Thoracic aorta (tissue), 2 donors: ENCODE measurements at regions not wholly inside any gene's neighbourhood (a gene's known extent, or its start where the extent isn't known, plus 50 kb on each side); places are given as distances from the start of the nearest gene placed in this dataset.

Experiments used
- ATAC-seq: fragments of 150-250 bp; one replicate; pipeline ENCODE4 v1.8.0; 2017; ENCODE audit warnings: low read depth; ENCODE audit not compliant: insufficient number of reproducible peaks, low FRiP score
- DNase-seq: peaks from one replicate; pipeline ENCODE4 v3.0.0-alpha.2; 2020; ENCODE audit warnings: low spot score
- H3K27ac ChIP-seq, 2 donors: fragments of 200-600 bp; sonication (generic); 1 replicate in 1 of 2; 2 replicates in 1 of 2; pipeline ENCODE4 v1.5.1; 2016; ENCODE audit warnings: mild to moderate bottlenecking in 2 of 2, moderate library complexity in 2 of 2
- H3K27me3 ChIP-seq: fragments of 200-600 bp; sonication (generic); replicated peaks from 2 replicates; pipeline ENCODE4 v1.6.0; 2016; ENCODE audit warnings: mild to moderate bottlenecking; ENCODE audit not compliant: insufficient read depth
- H3K36me3 ChIP-seq: fragments of 200-600 bp; sonication (generic); one replicate; pipeline ENCODE4 v1.5.1; 2016
- H3K4me1 ChIP-seq, 2 donors: fragments of 200-600 bp; sonication (generic); 1 replicate in 1 of 2; 2 replicates in 1 of 2; pipeline versions ENCODE4 v1.5.1 to v1.6.0; 2016; ENCODE audit warnings: low read depth in 2 of 2, mild to moderate bottlenecking in 1 of 2; ENCODE audit not compliant: control insufficient read depth in 1 of 2
- H3K4me3 ChIP-seq: fragments of 200-600 bp; sonication (generic); 2 replicates; pipeline ENCODE4 v1.5.1; 2016; ENCODE audit warnings: mild to moderate bottlenecking
- H3K9me3 ChIP-seq: fragments of 200-600 bp; sonication (generic); 2 replicates; pipeline ENCODE4 v1.5.1; 2016
- TF ChIP-seq, protein P1 (sequence below): fragments of 200-600 bp; sonication (generic); IDR thresholded peaks from one replicate; pipeline ENCODE4 v1.5.1; 2019; ENCODE audit warnings: antibody characterized with exemption

DNA sequence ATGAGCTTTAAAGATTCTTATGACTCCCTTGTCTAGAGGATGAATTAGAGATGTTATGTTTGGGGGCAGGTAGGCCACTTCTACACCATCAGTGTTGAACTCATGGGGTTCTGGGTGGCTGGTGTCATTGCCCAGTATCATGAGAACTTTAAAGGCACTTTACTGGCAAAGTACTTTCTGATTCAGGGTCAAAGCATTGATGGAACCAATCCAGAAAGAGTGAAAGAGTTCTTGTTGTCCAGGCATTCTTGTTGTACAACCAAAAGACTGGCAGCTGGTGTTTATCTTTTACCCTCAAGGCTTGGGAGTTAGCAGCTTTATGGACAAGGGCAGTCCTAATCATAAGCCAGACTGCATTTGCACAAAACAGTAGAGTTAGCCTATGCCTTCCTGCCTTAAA, 673.0 kb downstream of the USP25 start:
- DNase-seq (no peak), ATAC-seq (no peak)
- Histone ChIP-seq H3K4me3 (no peak overlapping the region), H3K27ac (no peak overlapping the region), H3K27me3 (no peaks in the 10 kb centered on the region), H3K4me1 (peaks cover 0 to 2% of the 10 kb centered on the region in 2 donors), H3K9me3 (no peaks in the 10 kb centered on the region), H3K36me3 (no peaks in the 10 kb centered on the region)
- TF ChIP-seq, protein P1, sequence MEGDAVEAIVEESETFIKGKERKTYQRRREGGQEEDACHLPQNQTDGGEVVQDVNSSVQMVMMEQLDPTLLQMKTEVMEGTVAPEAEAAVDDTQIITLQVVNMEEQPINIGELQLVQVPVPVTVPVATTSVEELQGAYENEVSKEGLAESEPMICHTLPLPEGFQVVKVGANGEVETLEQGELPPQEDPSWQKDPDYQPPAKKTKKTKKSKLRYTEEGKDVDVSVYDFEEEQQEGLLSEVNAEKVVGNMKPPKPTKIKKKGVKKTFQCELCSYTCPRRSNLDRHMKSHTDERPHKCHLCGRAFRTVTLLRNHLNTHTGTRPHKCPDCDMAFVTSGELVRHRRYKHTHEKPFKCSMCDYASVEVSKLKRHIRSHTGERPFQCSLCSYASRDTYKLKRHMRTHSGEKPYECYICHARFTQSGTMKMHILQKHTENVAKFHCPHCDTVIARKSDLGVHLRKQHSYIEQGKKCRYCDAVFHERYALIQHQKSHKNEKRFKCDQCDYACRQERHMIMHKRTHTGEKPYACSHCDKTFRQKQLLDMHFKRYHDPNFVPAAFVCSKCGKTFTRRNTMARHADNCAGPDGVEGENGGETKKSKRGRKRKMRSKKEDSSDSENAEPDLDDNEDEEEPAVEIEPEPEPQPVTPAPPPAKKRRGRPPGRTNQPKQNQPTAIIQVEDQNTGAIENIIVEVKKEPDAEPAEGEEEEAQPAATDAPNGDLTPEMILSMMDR: no peak

DNA sequence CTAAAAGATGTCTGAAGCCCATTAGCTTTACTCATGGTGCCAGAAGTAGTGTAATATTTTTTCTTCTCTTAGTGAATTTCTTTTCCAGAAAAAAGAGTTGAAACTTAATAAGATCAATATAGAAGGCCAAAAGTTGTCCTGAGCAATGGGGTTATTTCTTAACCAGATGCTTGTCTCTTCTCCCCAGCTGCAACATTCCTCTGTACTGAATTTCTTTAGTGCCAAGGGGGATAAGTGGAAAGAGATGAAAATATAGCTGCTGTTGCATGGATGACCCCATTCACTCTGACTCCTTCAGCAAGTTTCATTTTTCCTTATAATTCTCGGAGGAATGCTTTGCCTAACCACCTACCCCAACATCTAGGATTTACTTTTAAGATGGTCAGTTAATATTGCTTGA, 675.0 kb downstream of the USP25 start:
- H3K27me3 ChIP-seq: no peaks in the 10 kb centered on the region
- no peaks in the 10 kb centered on the region for H3K36me3 ChIP-seq
- H3K27ac ChIP-seq: no peak overlapping the region
- peaks cover 0 to 10% of the 10 kb centered on the region in 2 donors for H3K4me1 ChIP-seq
- no peak for ATAC-seq
- H3K9me3 ChIP-seq: no peaks in the 10 kb centered on the region
- TF ChIP-seq, protein P1: no peak
- DNase-seq: no peak
- H3K4me3 ChIP-seq: no peak overlapping the region

DNA sequence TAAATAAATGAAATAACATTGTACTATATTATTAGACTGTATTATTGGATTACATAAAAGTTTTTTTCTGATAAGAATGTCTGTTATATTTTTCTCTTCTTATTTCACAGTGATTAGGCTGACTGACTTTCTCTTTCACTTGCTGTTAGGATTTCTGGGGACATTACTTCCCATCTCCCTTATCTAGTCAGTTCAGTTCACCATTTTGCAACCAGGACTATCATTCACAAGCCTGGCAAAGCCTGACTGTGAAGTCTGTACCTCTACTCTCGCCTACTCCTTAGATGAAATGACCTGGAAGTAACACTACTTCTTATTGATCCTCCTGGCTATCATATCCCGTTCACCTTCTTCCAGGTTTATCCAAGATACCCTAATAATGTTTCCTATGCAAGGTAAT, 676.6 kb downstream of the USP25 start:
- peaks cover 4% of the 10 kb centered on the region for H3K9me3 ChIP-seq
- H3K27me3 ChIP-seq: no peaks in the 10 kb centered on the region
- peaks cover 0 to 10% of the 10 kb centered on the region in 2 donors for H3K4me1 ChIP-seq
- H3K36me3 ChIP-seq: no peaks in the 10 kb centered on the region
- TF ChIP-seq, protein P1: no peak
- ATAC-seq: no peak
- H3K4me3 ChIP-seq: no peak overlapping the region
- no peak overlapping the region for H3K27ac ChIP-seq
- DNase-seq: no peak

DNA sequence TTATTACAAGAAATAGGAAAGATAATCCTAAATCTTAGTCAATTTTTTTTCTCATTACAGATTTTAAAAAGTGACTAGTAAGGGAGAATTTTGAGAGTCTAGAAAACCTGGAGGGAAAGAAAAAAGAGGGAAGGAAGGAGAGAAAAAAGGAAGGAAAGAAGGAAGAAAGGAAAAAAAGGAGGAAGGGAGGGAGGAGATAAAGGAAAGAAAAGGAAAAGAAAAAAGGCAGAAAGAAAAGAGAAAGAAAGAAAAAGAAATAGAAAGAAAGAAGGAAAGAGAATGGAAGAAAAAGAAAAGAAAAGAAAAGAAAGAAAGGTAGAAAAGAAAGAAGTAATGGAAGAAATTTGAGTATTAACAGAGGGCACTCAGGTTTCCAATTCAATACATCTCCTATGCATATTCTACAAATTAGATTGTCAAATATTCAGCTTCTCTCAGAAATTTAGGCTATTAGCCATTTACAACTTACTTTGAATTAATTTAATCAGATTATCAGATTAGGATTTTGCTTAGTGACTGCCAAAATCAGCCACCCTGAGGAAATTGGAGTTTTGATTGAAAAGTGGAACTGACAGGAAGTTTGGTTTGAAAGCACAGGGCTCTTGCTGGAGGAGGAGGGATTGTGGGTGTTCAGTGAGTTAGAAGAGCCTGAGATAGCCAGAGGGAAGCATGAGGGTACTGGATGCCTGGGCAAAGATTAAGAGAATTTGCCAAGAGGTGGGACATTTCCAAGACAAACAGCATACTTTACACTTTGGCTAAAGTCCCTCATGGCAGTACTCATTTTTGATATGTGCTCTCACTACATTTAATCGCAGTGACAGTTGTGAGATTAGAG, 677.8 kb downstream of the USP25 start:
- DNase-seq (no peak), ATAC-seq (peak; percentile 20)
- Histone ChIP-seq H3K27ac (no peak overlapping the region), H3K9me3 (peaks cover 4% of the 10 kb centered on the region), H3K36me3 (no peaks in the 10 kb centered on the region), H3K4me3 (no peak overlapping the region), H3K4me1 (peaks cover 0 to 10% of the 10 kb centered on the region in 2 donors), H3K27me3 (no peaks in the 10 kb centered on the region)
- TF ChIP-seq, protein P1: no peak

DNA sequence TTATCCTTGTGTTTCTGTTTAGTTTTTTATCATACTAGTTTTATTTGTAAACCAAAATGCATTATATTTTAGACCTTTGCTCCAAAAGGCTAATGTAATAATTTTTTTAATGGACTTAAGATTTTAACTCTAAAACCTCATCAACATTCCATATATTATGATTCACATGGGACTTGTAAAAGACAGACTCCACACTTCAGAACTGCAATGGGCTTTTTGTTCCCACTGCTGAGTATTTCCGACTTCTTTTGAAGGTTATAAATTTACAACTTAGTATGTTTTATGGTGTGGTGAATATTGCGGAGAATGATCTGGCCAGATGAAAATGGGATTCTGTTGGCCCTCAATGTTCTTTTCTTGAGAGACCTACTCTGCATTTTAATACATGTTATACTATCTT, 678.5 kb downstream of the USP25 start:
- ATAC-seq (no peak), DNase-seq (no peak)
- Histone ChIP-seq H3K9me3 (peaks cover 4% of the 10 kb centered on the region), H3K4me3 (no peak overlapping the region), H3K4me1 (peaks cover 0 to 10% of the 10 kb centered on the region in 2 donors), H3K27ac (no peak overlapping the region), H3K27me3 (no peaks in the 10 kb centered on the region), H3K36me3 (no peaks in the 10 kb centered on the region)
- TF ChIP-seq, protein P1: no peak
